ENCODE measurements at regions not wholly inside any gene's neighbourhood (a gene's known extent, or its start where the extent isn't known, plus 50 kb on each side); places are given as distances from the start of the nearest gene placed in this dataset.

GRCh38 chr10:23981520-23982309 is 227.2 kb upstream of the KIAA1217 start:
- TF ChIP-seq CTCF (IDR thresholded peaks at IDR 0.05): no peak
- TF ChIP-seq POLR2A (IDR thresholded peaks at IDR 0.05): no peak

Measured in Peyer's patch (tissue), 4 donors.